ENCODE measurements at regions not wholly inside any gene's neighbourhood (a gene's known extent, or its start where the extent isn't known, plus 50 kb on each side); places are given as distances from the start of the nearest gene placed in this dataset.
"Not testable (repeated sequence)": the region's sequence is repeated elsewhere in the genome, so short reads cannot be mapped to it uniquely, and the experiment has no call there.

GRCh38 chr7:142602183-142602582, 147.1 kb upstream of the PRSS1 start:
- no peak for DNase-seq

- DNase-seq, result no peak
Measured at GRCh38 chr7:142598297-142598696, 151.0 kb upstream of the PRSS1 start.

- DNase-seq, result no peak
Measured at GRCh38 chr7:142597547-142597946, 151.7 kb upstream of the PRSS1 start.

GRCh38 chr7:142595816-142596516, 153.3 kb upstream of the PRSS1 start:
- DNase-seq, result no peak

GRCh38 chr7:142594078-142594477, 155.2 kb upstream of the PRSS1 start:
- DNase-seq, result no peak

- DNase-seq, result no peak
Measured at GRCh38 chr7:142593106-142593505, 156.2 kb upstream of the PRSS1 start.

GRCh38 chr7:142592664-142593063, 156.6 kb upstream of the PRSS1 start:
- DNase-seq, result no peak

- no peak for DNase-seq
Measured at GRCh38 chr7:142592231-142592630, 157.0 kb upstream of the PRSS1 start.

- DNase-seq, result no peak
Measured at GRCh38 chr7:142590830-142591457, 158.3 kb upstream of the PRSS1 start.

- DNase-seq, result no peak
Measured at GRCh38 chr7:142590077-142590476, 159.2 kb upstream of the PRSS1 start.

- DNase-seq, result peak; percentile 45
Measured at GRCh38 chr7:142587578-142588191, 161.6 kb upstream of the PRSS1 start.

GRCh38 chr7:142586611-142587010, 162.7 kb upstream of the PRSS1 start:
- DNase-seq, result no peak

- no peak for DNase-seq
Measured at GRCh38 chr7:142585425-142585824, 163.8 kb upstream of the PRSS1 start.

- DNase-seq, result no peak
Measured at GRCh38 chr7:142584765-142585164, 164.5 kb upstream of the PRSS1 start.

GRCh38 chr7:142583446-142583845, 165.8 kb upstream of the PRSS1 start:
- no peak for DNase-seq

- no peak for DNase-seq
Measured at GRCh38 chr7:142582351-142582750, 166.9 kb upstream of the PRSS1 start.

- DNase-seq, result no peak
Measured at GRCh38 chr7:142581341-142581740, 167.9 kb upstream of the PRSS1 start.

- no peak for DNase-seq
Measured at GRCh38 chr7:142579946-142580345, 169.3 kb upstream of the PRSS1 start.

GRCh38 chr7:142575351-142575750, 173.9 kb upstream of the PRSS1 start:
- DNase-seq, result not testable (repeated sequence)

GRCh38 chr7:142571581-142571980, 177.7 kb upstream of the PRSS1 start:
- DNase-seq, result no peak

GRCh38 chr7:142569851-142570250, 179.4 kb upstream of the PRSS1 start:
- DNase-seq, result no peak

- no peak for DNase-seq
Measured at GRCh38 chr7:142568435-142569097, 180.7 kb upstream of the PRSS1 start.

- DNase-seq, result no peak
Measured at GRCh38 chr7:142567201-142568075, 181.8 kb upstream of the PRSS1 start.
